SJSA1 (cell line): ENCODE measurements at regions not wholly inside any gene's neighbourhood (a gene's known extent, or its start where the extent isn't known, plus 50 kb on each side); places are given as distances from the start of the nearest gene placed in this dataset.
A peak's percentile ranks its signal among the peaks of the same experiment; 100 is the strongest.
"Not testable (repeated sequence)": the region's sequence is repeated elsewhere in the genome, so short reads cannot be mapped to it uniquely, and the experiment has no call there.

Experiments used
- DNase-seq, 2 experiments: peaks; one replicate each; pipeline ENCODE4 v3.0.0-alpha.2; 2015 to 2020; ENCODE audit warnings: low spot score in 2 of 2, low read depth in 1 of 2
- H3K27ac ChIP-seq: fragments of 250-450 bp; sonication (Bioruptor Pico); 2 replicates; pipeline ENCODE4 v1.5.1; 2020; ENCODE audit warnings: mild to moderate bottlenecking, moderate library complexity
- H3K27me3 ChIP-seq: fragments of 250-450 bp; sonication (Bioruptor Pico); replicated peaks from 2 replicates; pipeline ENCODE4 v1.5.1; 2020; ENCODE audit warnings: mild to moderate bottlenecking, moderate library complexity
- H3K36me3 ChIP-seq: fragments of 250-450 bp; sonication (Bioruptor Pico); 2 replicates; pipeline ENCODE4 v1.5.1; 2020; ENCODE audit warnings: mild to moderate bottlenecking
- H3K4me1 ChIP-seq: fragments of 250-450 bp; sonication (Bioruptor Pico); replicated peaks from 2 replicates; pipeline ENCODE4 v1.6.1; 2021; ENCODE audit warnings: mild to moderate bottlenecking
- H3K4me3 ChIP-seq: fragments of 250-450 bp; sonication (Bioruptor Pico); 2 replicates; pipeline ENCODE4 v1.5.1; 2020; ENCODE audit warnings: mild to moderate bottlenecking
- H3K9me3 ChIP-seq: fragments of 250-450 bp; sonication (Bioruptor Pico); replicated peaks from 2 replicates; pipeline ENCODE4 v1.5.1; 2020; ENCODE audit warnings: mild to moderate bottlenecking

DNA sequence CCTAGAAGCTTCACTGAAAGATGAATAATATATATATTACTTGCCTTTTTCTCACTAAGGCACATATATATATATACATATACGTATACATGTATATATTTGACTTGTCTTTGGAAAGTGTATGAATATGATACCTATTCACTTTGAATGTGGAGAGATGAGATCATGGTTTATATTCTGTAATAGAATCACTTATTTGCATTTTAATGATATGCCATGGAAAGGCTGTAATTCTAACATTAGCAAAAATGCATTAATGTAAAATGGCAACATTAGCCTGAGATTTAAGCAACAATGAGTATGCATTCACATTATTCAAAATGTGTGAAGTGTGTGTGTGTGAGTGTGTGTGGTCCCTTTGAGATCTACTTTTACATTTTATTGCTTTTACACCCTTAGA, 54.5 kb upstream of the PRKD1 start:
- Histone ChIP-seq H3K36me3 (no peaks in the 10 kb centered on the region), H3K9me3 (no peaks in the 10 kb centered on the region), H3K27ac (no peak overlapping the region), H3K4me3 (no peak overlapping the region), H3K27me3 (no peaks in the 10 kb centered on the region), H3K4me1 (no peaks in the 10 kb centered on the region)
- DNase-seq: no peak

DNA sequence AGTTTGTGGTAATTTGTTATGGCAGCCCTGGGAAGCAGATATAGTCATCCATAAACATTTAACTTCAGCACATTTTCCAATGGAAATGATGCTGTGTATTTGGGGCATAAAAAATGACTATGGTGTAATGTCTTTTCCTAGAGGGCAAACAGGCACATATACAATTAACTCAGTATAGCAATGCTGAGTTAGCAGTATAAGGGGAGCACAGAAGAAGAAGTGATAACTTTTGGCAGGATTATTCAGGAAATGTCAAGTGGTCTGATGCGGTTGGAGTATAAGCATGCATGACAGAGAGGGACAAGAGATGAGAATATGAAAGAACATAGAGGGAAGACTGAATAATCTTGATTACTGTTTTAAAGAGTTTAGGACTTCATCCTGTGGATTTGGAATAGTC, 55.3 kb upstream of the PRKD1 start:
- Histone ChIP-seq H3K27ac (no peak overlapping the region), H3K4me1 (no peaks in the 10 kb centered on the region), H3K9me3 (no peaks in the 10 kb centered on the region), H3K27me3 (0 out of 2 replicates have a peak, but pooled peaks cover 4% of the 10 kb centered on the region), H3K4me3 (no peak overlapping the region), H3K36me3 (no peaks in the 10 kb centered on the region)
- DNase-seq: no peak

DNA sequence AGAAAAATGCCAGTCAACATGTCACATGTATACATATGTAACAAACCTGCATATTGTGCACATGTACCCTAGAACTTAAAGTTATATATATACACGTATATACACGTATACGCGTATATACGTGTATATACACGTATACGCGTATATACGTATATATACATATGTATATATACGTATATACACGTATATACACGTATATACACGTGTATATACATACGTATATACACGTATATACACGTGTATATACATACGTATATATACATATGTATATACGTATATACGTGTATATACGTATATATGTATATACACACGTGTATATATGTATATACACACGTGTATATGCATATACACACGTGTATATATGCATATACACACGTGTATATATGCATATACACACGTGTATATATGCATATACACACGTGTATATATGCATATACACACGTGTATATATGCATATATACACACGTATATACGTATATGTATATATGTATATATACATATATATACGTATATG, 62.8 kb upstream of the PRKD1 start:
- not testable (repeated sequence) for DNase-seq, H3K27me3 ChIP-seq, H3K4me1 ChIP-seq, H3K9me3 ChIP-seq, H3K27ac ChIP-seq, H3K36me3 ChIP-seq, H3K4me3 ChIP-seq

DNA sequence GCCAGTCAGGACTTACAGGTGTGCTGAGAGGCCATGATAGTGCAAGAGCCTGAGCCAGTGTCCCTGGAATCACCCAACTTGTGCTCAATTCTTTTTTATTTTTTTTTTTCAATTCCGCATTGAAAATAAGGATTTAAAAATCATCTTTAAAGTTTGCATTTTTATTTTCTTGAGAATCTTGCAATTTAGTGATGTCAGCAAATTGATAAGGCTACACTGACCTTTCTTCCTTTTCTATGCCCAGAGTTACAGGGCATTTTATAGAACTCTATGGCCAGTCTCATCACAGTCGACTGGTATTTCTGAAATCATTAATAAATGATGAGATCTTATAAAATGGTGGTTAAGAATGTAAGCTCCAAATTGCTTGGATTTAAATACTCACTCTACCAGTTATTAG, 63.3 kb upstream of the PRKD1 start:
- Histone ChIP-seq H3K27ac (no peak overlapping the region), H3K27me3 (0 out of 2 replicates have a peak, but pooled peaks cover 4% of the 10 kb centered on the region)

DNA sequence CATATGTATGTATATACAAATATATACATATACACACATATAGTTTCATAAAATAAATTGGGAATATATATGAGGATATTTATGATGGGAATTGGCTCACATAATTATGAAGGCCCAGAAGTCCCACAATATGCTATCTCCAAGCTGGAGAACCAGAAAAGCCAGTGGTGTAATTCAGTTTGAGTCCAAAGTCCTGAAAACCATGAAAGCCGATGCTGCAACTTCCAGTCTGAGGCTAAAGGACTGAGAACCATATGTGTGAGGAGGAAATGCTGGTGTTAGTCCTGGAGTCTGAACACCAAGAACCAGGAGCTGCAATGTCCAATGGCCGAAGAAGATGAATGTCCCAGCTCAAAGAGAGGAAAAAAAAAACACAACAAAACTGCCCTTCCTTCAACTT, 65.5 kb upstream of the PRKD1 start:
- no peaks in the 10 kb centered on the region for H3K9me3 ChIP-seq
- no peaks in the 10 kb centered on the region for H3K4me1 ChIP-seq
- no peak overlapping the region for H3K4me3 ChIP-seq
- H3K27me3 ChIP-seq: no peaks in the 10 kb centered on the region
- H3K27ac ChIP-seq: no peak overlapping the region
- H3K36me3 ChIP-seq: no peaks in the 10 kb centered on the region
- no peak for DNase-seq

More for the DNA sequence above, 63.3 kb upstream of the PRKD1 start:
- Histone ChIP-seq H3K9me3 (no peaks in the 10 kb centered on the region), H3K36me3 (no peaks in the 10 kb centered on the region), H3K4me1 (no peaks in the 10 kb centered on the region), H3K4me3 (no peak overlapping the region)
- DNase-seq: no peak

DNA sequence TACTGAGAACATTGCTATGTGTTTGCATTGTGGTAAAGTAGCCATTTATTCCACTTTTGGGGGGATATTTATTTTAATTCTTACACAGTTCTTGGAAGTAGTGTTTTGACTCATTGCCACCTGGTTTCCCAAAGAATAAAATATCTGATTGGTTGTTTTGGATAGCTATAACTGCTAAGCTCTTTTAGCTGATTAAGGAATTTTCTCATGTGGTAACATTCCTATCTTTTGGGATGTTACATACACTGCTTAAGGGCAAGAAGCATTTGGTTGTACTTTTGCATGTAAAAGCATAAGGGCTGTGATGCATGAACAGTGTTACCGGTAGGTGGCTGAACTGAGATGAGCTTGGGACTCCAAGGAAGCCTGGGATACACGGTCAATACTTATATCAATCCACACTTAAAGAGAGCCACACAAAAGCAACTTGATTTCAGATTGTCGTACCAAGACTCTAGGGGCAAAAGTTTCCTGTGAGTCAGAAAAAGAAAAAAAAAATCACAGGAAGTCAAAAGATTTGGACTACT, 71.4 kb upstream of the PRKD1 start:
- no peak overlapping the region for H3K27ac ChIP-seq
- no peaks in the 10 kb centered on the region for H3K36me3 ChIP-seq
- DNase-seq: no peak
- no peaks in the 10 kb centered on the region for H3K27me3 ChIP-seq
- no peaks in the 10 kb centered on the region for H3K9me3 ChIP-seq
- no peaks in the 10 kb centered on the region for H3K4me1 ChIP-seq
- H3K4me3 ChIP-seq: no peak overlapping the region

DNA sequence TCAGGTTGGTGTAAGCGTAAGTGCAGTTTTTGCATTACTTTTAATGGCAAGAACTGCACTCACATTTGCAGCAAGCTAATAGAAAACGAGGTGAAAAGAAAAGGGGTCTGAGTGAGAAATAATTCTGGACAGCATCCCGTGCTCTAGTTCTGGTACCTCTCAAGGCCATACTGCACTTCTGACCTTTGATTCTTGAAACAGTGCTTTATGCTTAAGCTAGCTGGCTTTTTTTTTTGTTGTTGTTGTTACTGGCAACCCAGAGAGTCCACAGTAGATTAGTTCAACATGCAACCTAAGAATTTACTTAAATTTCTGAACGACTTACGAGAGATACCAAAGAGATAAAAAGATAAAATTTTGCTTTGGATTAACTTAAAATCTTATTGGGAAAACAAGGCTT, 75.2 kb upstream of the PRKD1 start:
- DNase-seq: no peak
- Histone ChIP-seq H3K27me3 (no peaks in the 10 kb centered on the region), H3K4me3 (no peak overlapping the region), H3K9me3 (no peaks in the 10 kb centered on the region), H3K27ac (no peak overlapping the region), H3K4me1 (no peaks in the 10 kb centered on the region), H3K36me3 (no peaks in the 10 kb centered on the region)

DNA sequence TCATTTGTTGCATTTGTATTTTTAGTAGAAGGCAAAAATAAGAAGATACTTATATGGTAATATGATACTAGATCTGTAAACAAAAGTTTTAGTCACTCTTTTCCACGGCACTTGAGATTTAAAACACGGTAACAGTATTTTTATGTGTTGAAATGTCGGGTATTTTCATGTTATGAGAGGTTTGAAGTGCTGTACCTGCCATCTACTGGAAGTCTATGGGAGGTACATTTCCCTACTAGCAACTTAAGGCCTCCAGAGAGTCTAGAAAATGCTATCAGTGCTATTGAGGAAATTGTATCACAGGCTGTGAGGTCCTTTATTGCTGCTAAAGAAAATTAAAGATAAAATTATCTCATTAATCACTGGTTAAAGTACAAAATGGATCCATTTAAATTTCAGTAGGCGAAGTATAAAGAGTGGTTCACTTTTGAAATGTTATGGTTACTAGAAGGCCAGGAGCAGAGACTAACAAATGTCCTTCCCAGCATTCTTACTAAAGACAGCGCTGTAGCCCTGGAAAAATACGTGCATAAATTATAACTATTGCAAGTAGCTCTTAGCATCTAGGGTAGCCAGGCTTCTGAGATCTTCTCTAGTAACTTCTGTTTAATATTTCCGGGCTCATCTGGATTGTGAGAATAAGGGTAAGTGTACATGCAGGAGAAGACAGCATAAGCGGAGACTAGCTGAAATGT, 77.6 kb upstream of the PRKD1 start:
- no peaks in the 10 kb centered on the region for H3K36me3 ChIP-seq
- H3K4me1 ChIP-seq: no peaks in the 10 kb centered on the region
- no peaks in the 10 kb centered on the region for H3K9me3 ChIP-seq
- H3K27ac ChIP-seq: no peak overlapping the region
- DNase-seq: peak in 1 of 2 experiments; percentile 27
- no peak overlapping the region for H3K4me3 ChIP-seq
- H3K27me3 ChIP-seq: no peaks in the 10 kb centered on the region

DNA sequence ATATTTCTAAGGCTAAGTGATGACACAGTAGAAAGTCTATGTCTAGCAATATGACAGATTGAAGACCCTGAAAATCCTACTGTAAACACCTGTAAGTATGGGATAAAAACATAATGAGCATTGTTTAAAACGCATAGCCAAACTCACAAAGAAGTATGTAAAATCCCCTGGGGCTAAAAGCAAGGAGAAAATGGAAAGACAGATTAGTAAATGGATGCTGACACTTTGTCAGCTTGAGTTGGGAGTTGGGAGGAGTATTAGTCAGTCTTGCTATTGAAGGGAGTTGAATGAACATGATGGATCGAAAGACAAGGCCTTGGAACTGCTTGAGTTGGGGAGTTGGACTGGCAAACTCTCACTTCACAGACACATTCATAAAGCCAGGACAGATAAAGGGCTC, 79.0 kb upstream of the PRKD1 start:
- Histone ChIP-seq H3K4me1 (no peaks in the 10 kb centered on the region), H3K4me3 (no peak overlapping the region), H3K36me3 (no peaks in the 10 kb centered on the region), H3K27me3 (no peaks in the 10 kb centered on the region), H3K27ac (no peak overlapping the region), H3K9me3 (no peaks in the 10 kb centered on the region)
- DNase-seq: no peak

DNA sequence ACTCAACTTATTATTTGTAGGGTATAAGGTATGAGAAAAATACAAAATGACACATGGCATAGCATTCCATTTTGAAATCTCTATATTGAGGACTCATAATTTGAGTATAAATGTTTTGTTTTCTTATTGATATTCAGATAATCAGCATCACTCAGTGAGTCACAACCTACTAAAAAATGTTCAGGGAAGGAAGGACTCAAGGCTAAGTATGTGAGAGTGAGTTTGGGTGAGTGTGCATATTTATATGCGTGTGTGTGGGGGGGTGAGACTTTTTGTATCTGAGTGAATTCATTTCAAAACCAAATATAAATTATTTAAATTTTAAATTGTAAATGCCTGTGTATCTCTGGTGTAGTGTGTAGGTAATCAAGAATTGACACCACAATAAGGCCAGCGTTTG, 87.8 kb upstream of the PRKD1 start:
- H3K27me3 ChIP-seq: no peaks in the 10 kb centered on the region
- H3K36me3 ChIP-seq: no peaks in the 10 kb centered on the region
- H3K27ac ChIP-seq: no peak overlapping the region
- no peak overlapping the region for H3K4me3 ChIP-seq
- H3K4me1 ChIP-seq: no peaks in the 10 kb centered on the region
- no peak for DNase-seq
- no peaks in the 10 kb centered on the region for H3K9me3 ChIP-seq

DNA sequence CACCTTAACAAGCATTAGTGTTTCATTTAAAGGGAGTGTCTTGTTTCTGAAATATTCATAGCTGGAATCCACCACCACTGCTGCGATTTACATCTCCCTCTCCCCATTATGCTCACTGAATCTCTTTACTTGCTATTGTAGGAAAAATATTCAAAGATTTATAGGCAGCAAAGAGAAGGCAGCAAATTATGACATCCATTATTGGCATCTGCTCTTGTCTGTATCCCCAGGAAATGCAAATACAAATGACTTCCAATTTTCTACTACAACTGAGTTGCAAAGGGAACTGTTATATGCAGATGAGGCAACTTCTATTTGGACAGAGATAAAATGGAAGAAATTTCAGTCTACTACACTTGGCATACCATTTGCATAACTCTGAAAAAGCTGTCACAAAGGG, 88.4 kb upstream of the PRKD1 start:
- Histone ChIP-seq H3K27ac (no peak overlapping the region), H3K36me3 (no peaks in the 10 kb centered on the region), H3K4me1 (no peaks in the 10 kb centered on the region), H3K27me3 (no peaks in the 10 kb centered on the region), H3K4me3 (no peak overlapping the region), H3K9me3 (no peaks in the 10 kb centered on the region)
- DNase-seq: no peak

DNA sequence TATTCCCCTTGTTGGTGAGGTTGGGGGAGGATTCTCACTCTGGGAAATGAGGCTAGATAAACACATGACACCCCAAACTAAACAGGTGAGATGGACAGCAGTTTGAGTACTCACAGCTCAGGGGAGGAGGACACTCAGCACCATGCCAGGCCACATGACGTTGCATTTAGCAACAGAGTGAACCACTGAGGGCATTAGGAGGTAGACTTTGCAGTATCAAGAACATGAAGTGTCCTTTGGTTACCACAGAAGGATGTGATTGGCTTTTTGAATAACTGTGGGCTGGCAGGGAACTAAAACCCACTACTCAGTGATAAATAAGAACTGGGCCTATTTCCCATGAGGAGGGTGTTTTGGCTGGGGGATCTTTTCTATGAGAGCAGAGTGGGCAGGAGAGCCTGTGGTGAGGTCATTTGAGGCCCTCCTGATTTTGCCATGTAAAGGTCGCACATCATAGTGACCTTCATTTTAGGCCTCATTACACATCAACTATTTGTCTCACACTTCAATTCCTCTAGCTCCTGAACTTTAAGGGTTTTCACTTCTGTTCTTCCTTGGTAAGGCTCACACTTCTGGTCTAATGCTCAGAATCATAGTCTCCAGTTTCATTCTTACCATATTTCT, 89.8 kb upstream of the PRKD1 start:
- no peak for DNase-seq
- Histone ChIP-seq H3K36me3 (no peaks in the 10 kb centered on the region), H3K27ac (no peak overlapping the region), H3K27me3 (no peaks in the 10 kb centered on the region), H3K4me1 (no peaks in the 10 kb centered on the region), H3K9me3 (no peaks in the 10 kb centered on the region), H3K4me3 (no peak overlapping the region)

DNA sequence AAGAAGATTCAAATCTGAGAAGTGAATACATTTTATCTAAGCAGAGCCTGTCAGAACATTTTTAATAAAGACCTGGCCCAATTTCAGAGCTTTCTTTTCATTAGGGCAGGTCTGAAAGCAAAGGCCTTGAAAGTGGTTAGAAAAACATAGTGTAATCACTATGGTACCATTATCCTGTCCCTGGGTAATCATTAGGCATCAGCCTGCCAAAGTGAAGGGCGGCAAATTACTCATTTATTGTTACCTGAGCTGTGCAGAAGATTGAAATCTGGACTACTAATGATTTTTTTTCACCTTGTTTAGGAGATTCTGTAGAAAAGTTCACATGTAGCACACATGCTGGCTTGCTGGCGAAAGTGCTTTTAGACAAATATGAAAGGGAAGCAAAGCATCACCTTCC, 92.6 kb upstream of the PRKD1 start:
- no peak for DNase-seq

DNA sequence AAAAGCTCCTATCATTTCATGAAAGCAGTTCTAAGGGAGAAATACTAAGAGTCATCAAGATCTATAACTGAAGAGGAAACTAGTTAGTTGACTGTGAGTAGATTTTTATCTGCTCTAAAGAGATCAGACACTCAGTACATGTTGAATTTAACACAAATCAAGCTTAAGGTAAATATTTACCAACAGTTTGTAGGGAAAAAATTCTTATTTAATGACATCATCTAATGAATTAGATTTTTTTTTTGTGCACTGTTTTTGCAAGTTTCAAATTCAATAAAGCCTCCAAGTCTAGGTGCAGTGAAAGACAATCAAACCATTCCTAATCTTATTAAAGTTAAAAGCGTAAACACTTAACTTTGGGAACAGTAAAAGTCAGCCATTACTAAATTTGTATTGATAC, 93.0 kb upstream of the PRKD1 start:
- Histone ChIP-seq H3K36me3 (no peaks in the 10 kb centered on the region), H3K27me3 (no peaks in the 10 kb centered on the region), H3K4me1 (no peaks in the 10 kb centered on the region), H3K4me3 (no peak overlapping the region), H3K9me3 (no peaks in the 10 kb centered on the region), H3K27ac (no peak overlapping the region)
- DNase-seq: no peak

More for the DNA sequence above, 92.6 kb upstream of the PRKD1 start:
- Histone ChIP-seq H3K9me3 (no peaks in the 10 kb centered on the region), H3K4me1 (no peaks in the 10 kb centered on the region), H3K36me3 (no peaks in the 10 kb centered on the region), H3K27me3 (no peaks in the 10 kb centered on the region), H3K27ac (no peak overlapping the region), H3K4me3 (no peak overlapping the region)
